ENCODE measurements at regions not wholly inside any gene's neighbourhood (a gene's known extent, or its start where the extent isn't known, plus 50 kb on each side); places are given as distances from the start of the nearest gene placed in this dataset.

GRCh38 chr10:123294886-123295285, 140.7 kb downstream of the BUB3 start:
- no peak for TF ChIP-seq POLR2A (IDR thresholded peaks at IDR 0.05)
- no peak for TF ChIP-seq CTCF (IDR thresholded peaks at IDR 0.05)
